GM12891 (cell line): ENCODE measurements at regions not wholly inside any gene's neighbourhood (a gene's known extent, or its start where the extent isn't known, plus 50 kb on each side); places are given as distances from the start of the nearest gene placed in this dataset.

Experiments used
- POLR2A ChIP-seq: IDR thresholded peaks from 2 replicates; pipeline ENCODE4 v1.6.1; 2011; ENCODE audit warnings: low read depth, low read length, control low read depth
- POLR2AphosphoS5 ChIP-seq: IDR thresholded peaks from 2 replicates; pipeline ENCODE4 v1.6.1; 2011; ENCODE audit warnings: low read depth, low read length, control low read depth
- TAF1 ChIP-seq: IDR thresholded peaks from 2 replicates; pipeline ENCODE4 v1.6.1; 2011; ENCODE audit warnings: low read depth, low read length, control low read depth

GRCh38 chr16:74165566-74166080 lies 131.0 kb upstream of the PSMD7 start:
- TF ChIP-seq POLR2A (no peak), POLR2AphosphoS5 (no peak), TAF1 (no peak)
